ENCODE measurements at regions not wholly inside any gene's neighbourhood (a gene's known extent, or its start where the extent isn't known, plus 50 kb on each side); places are given as distances from the start of the nearest gene placed in this dataset.
A peak's percentile ranks its signal among the peaks of the same experiment; 100 is the strongest.
"Not testable (repeated sequence)": the region's sequence is repeated elsewhere in the genome, so short reads cannot be mapped to it uniquely, and the experiment has no call there.

- no peak for DNase-seq (ENCODE audit: low spot score)
Measured at GRCh38 chr18:39191058-39191457, 1625.5 kb upstream of the CELF4 start.

DNA sequence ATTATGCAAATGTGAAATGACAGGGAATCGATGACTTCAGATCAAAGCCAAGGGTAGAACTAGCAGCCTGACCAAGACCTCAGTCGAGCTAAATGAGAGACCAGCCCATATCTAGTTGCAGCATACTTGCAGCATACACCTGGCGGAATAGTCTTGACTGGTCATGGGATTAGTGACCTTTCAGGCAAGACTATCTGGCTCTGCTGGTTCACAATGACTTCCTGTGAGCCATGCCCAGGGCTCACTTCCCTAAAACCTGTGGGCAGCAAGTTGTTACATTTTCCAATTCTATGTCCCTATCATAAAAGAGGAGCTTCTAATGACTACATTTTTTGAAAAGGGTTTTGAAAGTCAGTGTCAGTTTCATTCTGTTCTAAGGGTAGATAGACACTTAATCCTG lies 1624.9 kb upstream of the CELF4 start:
- no peak for DNase-seq (ENCODE audit: low spot score)

GRCh38 chr18:39188278-39188677 lies 1622.7 kb upstream of the CELF4 start:
- no peak for DNase-seq (ENCODE audit: low spot score)

DNA sequence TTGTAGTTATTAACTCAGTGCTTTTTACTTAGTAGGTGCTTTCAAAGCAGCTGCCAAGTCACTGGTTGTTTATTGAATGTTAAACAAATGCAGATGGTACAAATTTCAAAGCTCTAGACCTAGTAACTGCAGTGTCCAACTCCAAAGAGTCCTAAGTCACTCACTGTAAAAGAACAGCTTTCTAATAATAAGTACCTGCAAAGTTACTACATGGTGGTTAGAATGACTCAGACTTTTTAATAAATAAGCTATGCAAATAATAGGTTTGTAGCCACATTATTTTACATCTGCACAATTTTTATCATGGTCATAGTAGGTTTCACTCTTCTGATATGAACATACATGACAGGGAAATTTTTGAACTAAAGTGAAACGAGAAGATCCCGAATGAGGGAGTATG lies 1620.4 kb upstream of the CELF4 start:
- DNase-seq (ENCODE audit: low spot score), result no peak

DNA sequence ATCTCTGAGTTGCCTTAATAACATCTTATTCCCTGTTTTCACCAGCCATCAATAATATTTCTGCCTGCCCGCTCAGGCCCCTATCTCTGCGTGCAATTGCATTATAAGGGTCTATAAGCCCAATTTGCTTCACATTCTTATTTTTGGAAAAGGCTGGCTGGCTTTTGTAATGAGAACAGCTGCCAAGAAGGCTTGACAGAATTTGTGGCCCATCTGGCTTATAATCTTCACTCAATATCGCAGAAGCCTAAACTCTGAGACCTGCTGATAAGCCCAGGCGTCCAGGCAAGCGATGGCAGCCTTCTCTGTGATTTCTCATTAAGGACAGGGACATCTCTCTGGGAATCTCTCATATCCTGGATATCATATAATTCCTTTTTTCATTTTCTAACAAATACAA lies 1618.6 kb upstream of the CELF4 start:
- peak; percentile 34 for DNase-seq (ENCODE audit: low spot score)

GRCh38 chr18:39178166-39178565 lies 1612.6 kb upstream of the CELF4 start:
- DNase-seq (ENCODE audit: low spot score), result no peak

DNA sequence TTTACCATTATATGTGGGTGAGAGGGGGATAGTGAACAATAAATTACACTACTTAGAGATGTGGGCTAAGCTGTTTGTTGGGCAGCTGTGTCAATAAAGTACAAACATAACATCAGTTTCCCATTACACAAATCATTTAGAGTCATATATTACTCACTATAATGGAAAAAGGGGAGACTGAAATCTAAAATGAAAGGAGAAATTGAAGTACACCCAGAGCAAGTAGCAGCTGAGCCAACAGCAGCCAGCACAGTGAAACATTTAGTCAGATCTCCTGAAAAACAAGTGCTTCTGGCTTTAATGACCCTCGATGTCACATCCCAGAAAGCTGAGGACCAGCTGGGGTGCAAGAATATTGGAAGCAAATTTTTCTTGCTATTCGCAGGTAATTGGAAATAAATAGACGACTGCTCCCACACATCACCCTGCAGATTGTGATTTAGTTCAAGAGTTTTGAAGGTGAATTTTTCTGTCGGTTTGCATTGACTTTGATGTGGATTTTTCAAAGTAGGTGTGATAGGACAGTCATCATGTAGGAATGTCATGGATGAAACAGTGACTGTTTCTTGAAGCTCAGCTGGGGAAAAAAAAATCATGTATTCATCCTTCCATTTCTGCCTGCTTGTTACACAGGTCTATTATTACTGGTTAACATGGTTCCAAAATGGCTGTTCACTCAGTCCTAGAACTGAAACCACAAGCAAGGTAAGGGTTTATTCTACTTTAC lies 1607.3 kb upstream of the CELF4 start:
- no peak for DNase-seq (ENCODE audit: low spot score)

- DNase-seq (ENCODE audit: low spot score), result no peak
Measured at GRCh38 chr18:39168723-39169122, 1603.1 kb upstream of the CELF4 start.

DNA sequence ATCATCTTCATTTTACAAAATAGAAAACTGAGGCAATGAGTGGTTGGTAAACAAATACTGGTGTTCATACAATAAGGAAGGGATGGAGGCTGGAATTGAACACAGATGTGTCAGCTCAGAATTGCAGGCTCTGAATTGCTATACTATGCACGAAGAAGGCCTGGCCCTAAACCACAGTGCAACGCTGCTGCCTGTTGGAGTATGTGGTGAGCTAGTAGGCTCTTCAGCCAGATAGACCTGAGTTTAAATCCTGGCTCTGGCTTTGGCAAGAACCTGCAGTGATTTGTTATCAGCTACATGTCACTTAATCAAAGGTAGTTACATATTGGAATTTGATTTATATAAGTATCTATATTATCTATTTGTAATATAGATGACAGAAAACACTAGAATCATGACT lies 1602.4 kb upstream of the CELF4 start:
- no peak for DNase-seq (ENCODE audit: low spot score)

DNA sequence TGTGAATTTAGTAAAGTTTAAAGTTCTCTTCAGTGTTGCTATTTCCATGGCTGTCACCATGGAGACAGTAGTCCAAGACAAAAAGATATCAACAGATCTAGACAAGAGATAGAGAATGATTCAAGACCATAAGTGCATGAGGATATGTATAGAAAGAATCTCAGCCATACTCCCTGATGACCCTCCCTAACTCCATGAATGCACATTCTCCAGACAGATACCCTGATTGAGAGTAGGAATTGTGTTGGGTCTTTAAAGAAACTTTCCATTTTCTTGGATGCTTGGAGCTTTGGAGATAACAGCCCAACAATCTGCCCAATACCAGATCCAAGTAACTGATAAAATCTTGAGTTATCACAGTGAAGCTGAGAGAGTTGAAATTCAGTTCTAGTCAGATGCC lies 1601.2 kb upstream of the CELF4 start:
- DNase-seq (ENCODE audit: low spot score), result no peak

DNA sequence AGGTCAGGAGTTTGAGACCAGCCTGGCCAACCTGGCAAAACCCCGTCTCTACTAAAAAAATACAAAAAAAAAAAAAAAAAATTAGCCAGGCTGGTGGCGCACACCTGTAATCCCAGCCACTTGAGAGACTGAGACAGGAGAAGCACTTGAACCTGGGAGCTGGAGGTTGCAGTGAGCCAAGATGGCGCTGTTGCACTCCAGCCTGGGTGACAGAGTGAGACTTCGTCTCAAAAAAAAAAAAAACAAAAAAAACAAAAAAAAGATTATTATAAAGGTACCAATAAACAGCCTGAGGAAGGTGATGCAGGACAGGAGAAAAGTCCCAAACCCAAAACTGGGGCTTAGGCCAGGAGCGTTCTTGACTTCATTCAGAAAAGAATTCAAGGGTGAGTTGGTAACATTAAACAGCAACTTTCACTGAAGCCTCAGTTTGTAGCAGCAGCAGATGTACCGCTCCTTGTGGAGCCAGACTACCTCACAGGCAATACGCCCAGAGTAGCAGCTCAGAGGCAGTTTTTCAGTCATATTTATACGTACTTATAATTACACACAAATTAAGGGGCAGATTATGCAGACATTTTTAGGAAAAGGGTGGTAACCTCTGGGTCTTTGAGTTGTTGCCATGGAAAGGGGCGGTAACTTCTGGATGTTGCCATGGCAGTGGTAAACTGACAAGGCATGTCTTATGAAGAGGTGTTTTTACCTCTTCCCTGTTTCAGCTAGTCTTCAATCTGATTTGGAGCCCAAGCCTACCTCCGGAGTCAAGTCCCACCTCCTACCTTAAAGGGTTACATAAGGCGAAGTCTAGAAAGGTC lies 1596.6 kb upstream of the CELF4 start:
- DNase-seq (ENCODE audit: low spot score), result no peak

GRCh38 chr18:39149211-39149806 lies 1583.7 kb upstream of the CELF4 start:
- DNase-seq (ENCODE audit: low spot score), result no peak

- DNase-seq (ENCODE audit: low spot score), result no peak
Measured at GRCh38 chr18:39134255-39134654, 1568.7 kb upstream of the CELF4 start.

GRCh38 chr18:39127538-39127937 lies 1561.9 kb upstream of the CELF4 start:
- DNase-seq (ENCODE audit: low spot score), result not testable (repeated sequence)

DNA sequence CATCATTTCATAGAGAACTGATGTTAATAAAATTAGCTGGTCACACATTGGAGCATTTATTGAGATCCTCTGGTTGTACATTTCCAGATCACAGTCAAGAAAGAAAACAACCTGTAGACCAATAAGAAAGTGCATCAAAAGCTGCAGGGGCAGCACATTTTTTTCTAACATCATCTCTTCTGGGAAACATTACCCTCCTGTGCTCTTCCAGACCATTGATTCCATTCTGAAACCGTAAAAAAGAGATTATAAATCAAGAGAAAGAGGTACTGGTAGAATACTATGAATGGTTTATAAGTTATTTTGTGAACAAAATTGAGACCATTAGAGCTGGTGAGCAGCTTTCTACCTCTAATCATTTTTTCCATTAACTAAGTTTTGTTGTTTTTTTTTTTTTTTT lies 1548.2 kb upstream of the CELF4 start:
- DNase-seq (ENCODE audit: low spot score), result no peak

GRCh38 chr18:39105104-39105503 lies 1539.5 kb upstream of the CELF4 start:
- DNase-seq (ENCODE audit: low spot score), result no peak

GRCh38 chr18:39072970-39073369 lies 1507.4 kb upstream of the CELF4 start:
- no peak for DNase-seq (ENCODE audit: low spot score)

- no peak for DNase-seq (ENCODE audit: low spot score)
Measured at GRCh38 chr18:39062426-39062825, 1496.8 kb upstream of the CELF4 start.

- DNase-seq (ENCODE audit: low spot score), result no peak
Measured at GRCh38 chr18:39058386-39059000, 1492.9 kb upstream of the CELF4 start.

- DNase-seq (ENCODE audit: low spot score), result no peak
Measured at GRCh38 chr18:39057423-39058064, 1491.9 kb upstream of the CELF4 start.

DNA sequence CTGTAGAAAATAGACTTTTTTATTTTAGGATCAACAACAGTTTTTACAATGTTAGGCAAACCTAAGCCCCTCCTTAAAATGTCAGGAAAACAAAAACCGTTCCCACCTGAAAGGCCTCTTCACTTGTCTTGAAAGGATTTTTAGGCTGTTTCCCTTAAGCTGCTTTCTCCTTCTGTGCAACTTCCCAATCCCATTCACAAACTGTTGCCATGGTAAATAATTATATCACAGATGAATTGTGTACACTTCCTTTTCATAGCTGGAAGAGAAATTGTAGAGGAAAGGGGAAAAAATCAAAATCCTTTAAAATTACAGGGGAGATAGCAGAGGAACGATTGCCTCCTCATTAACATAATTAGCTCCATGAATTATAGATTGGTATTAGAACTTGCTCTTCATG lies 1488.0 kb upstream of the CELF4 start:
- no peak for DNase-seq (ENCODE audit: low spot score)

DNA sequence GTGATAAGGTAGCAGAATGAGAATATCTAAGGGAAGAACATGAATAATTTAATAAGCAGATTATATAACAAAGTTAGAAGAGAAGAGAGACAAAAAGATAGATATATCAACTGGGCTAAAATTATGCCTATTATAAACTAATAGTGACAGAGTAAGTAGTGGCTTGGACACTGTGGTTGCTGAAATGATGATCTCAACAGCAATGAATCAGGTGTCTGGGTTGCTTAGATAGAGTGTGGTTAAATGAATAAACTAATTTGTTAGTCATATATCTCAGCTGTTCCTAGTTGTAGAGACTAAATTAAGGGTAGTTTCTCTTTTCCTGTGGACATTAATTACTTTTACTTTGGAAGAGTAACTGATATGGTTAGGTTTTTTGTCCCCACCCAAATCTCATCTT lies 1485.4 kb upstream of the CELF4 start:
- DNase-seq (ENCODE audit: low spot score), result no peak
